Fibroblast of lung (primary cell): ENCODE measurements at regions not wholly inside any gene's neighbourhood (a gene's known extent, or its start where the extent isn't known, plus 50 kb on each side); places are given as distances from the start of the nearest gene placed in this dataset.

ENCODE experiments used
- EZH2 ChIP-seq: IDR thresholded peaks from 2 replicates; pipeline ENCODE4 v1.5.1; 2012; ENCODE audit warnings: low read length, control low read depth, mild to moderate bottlenecking; ENCODE audit errors: missing control alignments
- TF ChIP-seq, protein P1 (sequence below), 2 donors: IDR thresholded peaks in 1 of 2; conservative IDR thresholded peaks in 1 of 2; 1 replicate in 1 of 2; 2 replicates in 1 of 2; pipeline ENCODE4 v1.5.1; 2011 to 2012; ENCODE audit warnings: low read length in 2 of 2, control low read depth in 1 of 2, inconsistent platforms in 1 of 2, low read depth in 1 of 2, mild to moderate bottlenecking in 1 of 2

DNA sequence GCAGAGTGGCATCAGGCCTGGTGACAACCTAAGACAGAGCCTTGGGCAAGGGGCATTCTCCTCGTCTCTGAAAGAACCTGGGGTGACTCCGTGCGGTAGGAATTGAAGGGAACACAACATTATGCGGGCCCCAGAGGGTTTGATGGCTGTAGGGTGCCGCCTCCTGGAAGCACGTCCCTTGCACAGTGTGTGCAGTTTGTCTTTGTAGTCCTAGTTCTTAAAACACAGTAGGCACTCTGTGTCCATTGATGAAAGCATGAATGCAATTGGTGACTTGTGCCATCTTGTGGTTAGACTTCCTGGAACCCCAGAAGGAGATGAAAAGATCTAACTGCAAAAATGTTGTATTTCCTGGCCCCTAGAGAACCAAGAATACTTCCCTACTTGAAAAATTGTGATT lies 279.8 kb downstream of the UTP18 start:
- TF ChIP-seq, protein P1, sequence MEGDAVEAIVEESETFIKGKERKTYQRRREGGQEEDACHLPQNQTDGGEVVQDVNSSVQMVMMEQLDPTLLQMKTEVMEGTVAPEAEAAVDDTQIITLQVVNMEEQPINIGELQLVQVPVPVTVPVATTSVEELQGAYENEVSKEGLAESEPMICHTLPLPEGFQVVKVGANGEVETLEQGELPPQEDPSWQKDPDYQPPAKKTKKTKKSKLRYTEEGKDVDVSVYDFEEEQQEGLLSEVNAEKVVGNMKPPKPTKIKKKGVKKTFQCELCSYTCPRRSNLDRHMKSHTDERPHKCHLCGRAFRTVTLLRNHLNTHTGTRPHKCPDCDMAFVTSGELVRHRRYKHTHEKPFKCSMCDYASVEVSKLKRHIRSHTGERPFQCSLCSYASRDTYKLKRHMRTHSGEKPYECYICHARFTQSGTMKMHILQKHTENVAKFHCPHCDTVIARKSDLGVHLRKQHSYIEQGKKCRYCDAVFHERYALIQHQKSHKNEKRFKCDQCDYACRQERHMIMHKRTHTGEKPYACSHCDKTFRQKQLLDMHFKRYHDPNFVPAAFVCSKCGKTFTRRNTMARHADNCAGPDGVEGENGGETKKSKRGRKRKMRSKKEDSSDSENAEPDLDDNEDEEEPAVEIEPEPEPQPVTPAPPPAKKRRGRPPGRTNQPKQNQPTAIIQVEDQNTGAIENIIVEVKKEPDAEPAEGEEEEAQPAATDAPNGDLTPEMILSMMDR (conservative IDR thresholded peaks at IDR 0.05 in 1 of 2, IDR thresholded peaks at IDR 0.05 in 1 of 2; ENCODE audit: low read depth in 1 of 2, low read length in 2 of 2), result no peak
- TF ChIP-seq EZH2, result no peak
